ENCODE measurements at regions not wholly inside any gene's neighbourhood (a gene's known extent, or its start where the extent isn't known, plus 50 kb on each side); places are given as distances from the start of the nearest gene placed in this dataset.

- TF ChIP-seq CTCF (IDR thresholded peaks at IDR 0.05; ENCODE audit: low read depth, low read length) (no peak), POLR2A (IDR thresholded peaks at IDR 0.05; ENCODE audit: extremely low read depth, insufficient read length) (no peak), MYC (IDR thresholded peaks at IDR 0.05; ENCODE audit: low read depth, low read length) (no peak), MAX (IDR thresholded peaks at IDR 0.05; ENCODE audit: low read depth, low read length) (no peak)
- no peak overlapping the region for H3K4me3 ChIP-seq (ENCODE audit: low read depth, low read length)
- no peak for DNase-seq (ENCODE audit: low read depth)
Observed at GRCh38 chr11:122513997-122514396, 141.5 kb upstream of the UBASH3B start.

GRCh38 chr11:122513328-122513727, 142.2 kb upstream of the UBASH3B start:
- TF ChIP-seq POLR2A (IDR thresholded peaks at IDR 0.05; ENCODE audit: extremely low read depth, insufficient read length), result no peak
- no peak for TF ChIP-seq MAX (IDR thresholded peaks at IDR 0.05; ENCODE audit: low read depth, low read length)
- TF ChIP-seq CTCF (IDR thresholded peaks at IDR 0.05; ENCODE audit: low read depth, low read length), result no peak
- no peak for TF ChIP-seq MYC (IDR thresholded peaks at IDR 0.05; ENCODE audit: low read depth, low read length)
- no peak overlapping the region for H3K4me3 ChIP-seq (ENCODE audit: low read depth, low read length)
- no peak for DNase-seq (ENCODE audit: low read depth)

GRCh38 chr11:122512688-122513087, 142.8 kb upstream of the UBASH3B start:
- no peak for TF ChIP-seq MYC (IDR thresholded peaks at IDR 0.05; ENCODE audit: low read depth, low read length)
- no peak for TF ChIP-seq POLR2A (IDR thresholded peaks at IDR 0.05; ENCODE audit: extremely low read depth, insufficient read length)
- TF ChIP-seq MAX (IDR thresholded peaks at IDR 0.05; ENCODE audit: low read depth, low read length), result no peak
- no peak for TF ChIP-seq CTCF (IDR thresholded peaks at IDR 0.05; ENCODE audit: low read depth, low read length)
- H3K4me3 ChIP-seq (ENCODE audit: low read depth, low read length), result no peak overlapping the region
- no peak for DNase-seq (ENCODE audit: low read depth)

GRCh38 chr11:122509899-122510298, 145.6 kb upstream of the UBASH3B start:
- no peak for DNase-seq (ENCODE audit: low read depth)
- H3K4me3 ChIP-seq (ENCODE audit: low read depth, low read length), result no peak overlapping the region
- TF ChIP-seq CTCF (IDR thresholded peaks at IDR 0.05; ENCODE audit: low read depth, low read length) (no peak), MAX (IDR thresholded peaks at IDR 0.05; ENCODE audit: low read depth, low read length) (no peak), POLR2A (IDR thresholded peaks at IDR 0.05; ENCODE audit: extremely low read depth, insufficient read length) (no peak), MYC (IDR thresholded peaks at IDR 0.05; ENCODE audit: low read depth, low read length) (no peak)

- DNase-seq (ENCODE audit: low read depth), result no peak
- TF ChIP-seq MYC (IDR thresholded peaks at IDR 0.05; ENCODE audit: low read depth, low read length) (no peak), CTCF (IDR thresholded peaks at IDR 0.05; ENCODE audit: low read depth, low read length) (no peak), POLR2A (IDR thresholded peaks at IDR 0.05; ENCODE audit: extremely low read depth, insufficient read length) (no peak), MAX (IDR thresholded peaks at IDR 0.05; ENCODE audit: low read depth, low read length) (no peak)
- no peak overlapping the region for H3K4me3 ChIP-seq (ENCODE audit: low read depth, low read length)
Observed at GRCh38 chr11:122509091-122509490, 146.4 kb upstream of the UBASH3B start.
